K562 (cell line): ENCODE measurements at regions not wholly inside any gene's neighbourhood (a gene's known extent, or its start where the extent isn't known, plus 50 kb on each side); places are given as distances from the start of the nearest gene placed in this dataset.

Experiments used
- CHCHD3 ChIP-seq: fragments of 250-450 bp; sonication (Bioruptor Pico); IDR thresholded peaks from 2 replicates; pipeline ENCODE4 v2.1.2; 2022; ENCODE audit warnings: mild to moderate bottlenecking
- CTCF ChIP-seq, 3 experiments: IDR thresholded peaks in 2 of 3; conservative IDR thresholded peaks in 1 of 3; 2 replicates each; pipeline ENCODE4 v1.5.1; 2011 to 2012; ENCODE audit warnings: low read length in 3 of 3, mild to moderate bottlenecking in 3 of 3, control low read depth in 2 of 3, improper control_type of control experiment in 1 of 3, inconsistent platforms in 1 of 3, low read depth in 1 of 3, mixed read lengths in 1 of 3, moderate library complexity in 1 of 3; ENCODE audit not compliant: insufficient read depth in 2 of 3
- ETS1 ChIP-seq: conservative IDR thresholded peaks from 2 replicates; pipeline ENCODE4 v1.6.1; 2011; ENCODE audit warnings: low read depth, mild to moderate bottlenecking, low read length; ENCODE audit not compliant: control insufficient read depth
- ETV6 ChIP-seq, 3 experiments: fragments of 150-350 bp in 1 of 3; sonication (generic) in 1 of 3; formaldehyde crosslinking in 1 of 3; IDR thresholded peaks; 2 replicates each; pipeline versions ENCODE4 v1.6.1 to v1.8.0; 2014 to 2022; ENCODE audit warnings: borderline replicate concordance in 2 of 3, low read depth in 2 of 3, antibody characterized with exemption in 1 of 3, low read length in 1 of 3, mild to moderate bottlenecking in 1 of 3, missing genetic modification reagents in 1 of 3
- KDM1A ChIP-seq, 2 experiments: fragments of 450-650 bp; IDR thresholded peaks; 2 replicates each; pipeline ENCODE4 v1.6.1; 2016; ENCODE audit warnings: mild to moderate bottlenecking in 2 of 2
- MYNN ChIP-seq, 2 experiments: sonication (generic); formaldehyde crosslinking in 1 of 2; IDR thresholded peaks; 2 replicates each; pipeline versions ENCODE4 v1.5.0 to v1.6.1; 2016 to 2020; ENCODE audit warnings: antibody characterized with exemption in 1 of 2, missing genetic modification reagents in 1 of 2
- POLR2A ChIP-seq: fragments of 450-650 bp; conservative IDR thresholded peaks from 2 replicates; pipeline ENCODE4 v1.6.1; 2016
- XRCC4 ChIP-seq: IDR thresholded peaks from one replicate; pipeline ENCODE4 v1.6.1; 2011; ENCODE audit not compliant: insufficient read depth, insufficient read length; ENCODE audit errors: extremely low read depth
- ZNF124 ChIP-seq: sonication (generic); formaldehyde crosslinking; IDR thresholded peaks from 2 replicates; pipeline ENCODE4 v1.8.1; 2022; ENCODE audit warnings: missing genetic modification reagents

DNA sequence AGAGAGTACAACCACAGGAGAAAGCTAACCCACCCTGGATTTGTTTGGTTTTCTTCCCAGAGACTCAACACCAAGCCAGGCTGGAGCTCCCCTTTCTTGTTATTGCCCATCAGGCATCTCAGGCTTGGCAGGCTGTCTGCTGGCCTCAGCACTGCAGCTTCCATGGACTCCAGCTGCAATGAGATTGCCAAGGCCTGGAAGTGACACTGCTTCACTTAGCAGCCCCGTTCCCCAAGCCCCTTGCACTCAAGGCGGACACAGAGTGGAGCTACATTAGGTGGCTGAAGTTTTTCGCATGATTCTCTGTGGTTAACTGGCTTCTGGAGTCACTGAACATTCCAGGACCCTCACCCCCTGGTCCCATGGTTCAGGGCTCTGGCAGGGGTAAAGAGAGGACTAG lies 163.1 kb upstream of the GDF10 start:
- TF ChIP-seq ETV6 (IDR thresholded peaks at IDR 0.05; ENCODE audit: borderline replicate concordance in 1 of 2, low read depth in 2 of 2, low read length in 1 of 2) = no peak
- TF ChIP-seq ETV6 (CRISPR knock-in tag; IDR thresholded peaks at IDR 0.05; ENCODE audit: borderline replicate concordance) = no peak
- TF ChIP-seq ZNF124 (CRISPR knock-in tag) = no peak
- no peak for TF ChIP-seq KDM1A (IDR thresholded peaks at IDR 0.05)
- TF ChIP-seq MYNN (IDR thresholded peaks at IDR 0.05) = no peak
- no peak for TF ChIP-seq MYNN (CRISPR knock-in tag; IDR thresholded peaks at IDR 0.05)
- no peak for TF ChIP-seq CTCF (IDR thresholded peaks at IDR 0.05 in 2 of 3, conservative IDR thresholded peaks at IDR 0.05 in 1 of 3; ENCODE audit: insufficient read depth in 2 of 3, low read depth in 1 of 3, low read length in 3 of 3)
- no peak for TF ChIP-seq CHCHD3 (CRISPR knock-in tag)
- no peak for TF ChIP-seq XRCC4
- TF ChIP-seq ETS1 = no peak
- TF ChIP-seq POLR2A = no peak
